ENCODE measurements at regions not wholly inside any gene's neighbourhood (a gene's known extent, or its start where the extent isn't known, plus 50 kb on each side); places are given as distances from the start of the nearest gene placed in this dataset.

- 89 to 94% methylated on average over 3 of the region's 3 CpGs for WGBS, 2 donors
- no peak for DNase-seq (ENCODE audit: low spot score in 2 of 2)
- intact Hi-C loops (cut with DNase I; ENCODE audit: low total_unique reads), result no loop called here
- no peak overlapping the region for H3K4me3 ChIP-seq (ENCODE audit: low read depth, poor library complexity, severe bottlenecking)
- TF ChIP-seq CTCF (IDR thresholded peaks at IDR 0.05), result no peak
- TF ChIP-seq POLR2A (IDR thresholded peaks at IDR 0.05), result no peak
Measured at GRCh38 chr10:129383651-129384050, 83.4 kb upstream of the MGMT start.

GRCh38 chr10:129385600-129385999, 81.4 kb upstream of the MGMT start:
- TF ChIP-seq CTCF (IDR thresholded peaks at IDR 0.05), result no peak
- TF ChIP-seq POLR2A (IDR thresholded peaks at IDR 0.05), result no peak
- WGBS, 2 donors, result 78 to 89% methylated on average over 4 of the region's 4 CpGs
- no peak overlapping the region for H3K4me3 ChIP-seq (ENCODE audit: low read depth, poor library complexity, severe bottlenecking)
- intact Hi-C loops (cut with DNase I; ENCODE audit: low total_unique reads), result no loop called here
- no peak for DNase-seq (ENCODE audit: low spot score in 2 of 2)

DNA sequence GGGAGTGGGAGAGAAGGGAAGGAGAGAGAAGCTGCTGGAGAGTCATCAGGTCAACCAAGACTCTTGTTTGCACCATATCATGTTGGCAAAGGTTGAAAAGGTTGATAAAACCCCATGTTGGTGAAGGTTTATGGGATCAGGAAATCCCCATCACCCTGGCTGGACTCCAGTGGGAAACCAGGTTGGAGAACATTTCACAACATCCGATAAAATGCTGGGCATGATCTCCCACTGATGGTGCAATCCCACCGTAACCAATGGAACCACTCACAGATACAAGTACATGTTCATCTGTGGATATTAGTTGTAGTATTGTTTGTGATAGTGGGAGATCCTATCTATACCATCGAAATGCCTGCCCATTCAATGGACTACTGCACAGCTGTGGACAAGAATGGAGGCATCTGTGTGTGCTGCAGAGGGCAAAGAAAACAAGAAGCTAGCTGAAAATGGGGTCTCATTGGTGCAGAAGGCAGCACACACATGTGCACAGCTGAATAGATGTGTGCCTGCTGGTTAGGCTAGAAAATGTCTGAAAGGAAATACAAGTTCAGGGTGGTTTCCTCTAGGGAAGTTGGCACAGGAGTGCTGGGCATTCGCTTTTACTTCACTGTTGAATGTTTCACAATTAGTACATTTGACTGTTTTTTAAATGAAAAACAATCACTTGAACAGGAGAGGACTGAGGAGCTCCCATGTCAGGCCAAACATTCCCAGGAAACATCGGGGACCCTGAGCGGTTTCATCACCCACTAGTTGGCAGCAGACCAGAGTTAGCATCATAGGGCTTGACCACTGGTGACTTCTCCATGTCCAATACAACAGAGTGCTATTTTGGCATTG, 80.4 kb upstream of the MGMT start:
- intact Hi-C loops (cut with DNase I; ENCODE audit: low total_unique reads), result no loop called here
- DNase-seq (ENCODE audit: low spot score in 2 of 2), result no peak
- H3K4me3 ChIP-seq (ENCODE audit: low read depth, poor library complexity, severe bottlenecking), result no peak overlapping the region
- TF ChIP-seq CTCF (IDR thresholded peaks at IDR 0.05), result no peak
- no peak for TF ChIP-seq POLR2A (IDR thresholded peaks at IDR 0.05)
- WGBS, 2 donors, result 68 to 71% methylated on average over 6 of the region's 6 CpGs

DNA sequence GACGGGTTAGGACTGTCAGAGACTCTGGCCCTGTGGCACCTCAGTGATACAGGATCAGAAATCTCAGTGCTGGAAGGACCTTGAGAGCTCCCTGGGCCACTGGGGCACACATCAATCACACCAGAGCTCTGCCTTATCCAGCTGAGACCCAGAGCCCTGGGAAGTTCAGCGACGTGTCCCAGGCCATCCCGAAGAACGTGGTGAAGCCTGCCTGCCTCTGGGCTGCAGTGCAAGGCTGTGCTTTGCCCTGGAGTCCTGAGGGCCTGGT, 79.8 kb upstream of the MGMT start:
- 86 to 93% methylated on average over 5 of the region's 5 CpGs for WGBS, 2 donors
- DNase-seq (ENCODE audit: low spot score in 2 of 2), result no peak
- no peak overlapping the region for H3K4me3 ChIP-seq (ENCODE audit: low read depth, poor library complexity, severe bottlenecking)
- TF ChIP-seq POLR2A (IDR thresholded peaks at IDR 0.05) (no peak), CTCF (IDR thresholded peaks at IDR 0.05) (no peak)
- intact Hi-C loops (cut with DNase I; ENCODE audit: low total_unique reads), result no loop called here

GRCh38 chr10:129388435-129388834, 78.6 kb upstream of the MGMT start:
- DNase-seq (ENCODE audit: low spot score in 2 of 2), result no peak
- intact Hi-C loops (cut with DNase I; ENCODE audit: low total_unique reads), result no loop called here
- WGBS, 2 donors, result 89 to 91% methylated on average over 7 of the region's 7 CpGs
- H3K4me3 ChIP-seq (ENCODE audit: low read depth, poor library complexity, severe bottlenecking), result no peak overlapping the region
- TF ChIP-seq POLR2A (IDR thresholded peaks at IDR 0.05), result no peak
- TF ChIP-seq CTCF (IDR thresholded peaks at IDR 0.05), result no peak

DNA sequence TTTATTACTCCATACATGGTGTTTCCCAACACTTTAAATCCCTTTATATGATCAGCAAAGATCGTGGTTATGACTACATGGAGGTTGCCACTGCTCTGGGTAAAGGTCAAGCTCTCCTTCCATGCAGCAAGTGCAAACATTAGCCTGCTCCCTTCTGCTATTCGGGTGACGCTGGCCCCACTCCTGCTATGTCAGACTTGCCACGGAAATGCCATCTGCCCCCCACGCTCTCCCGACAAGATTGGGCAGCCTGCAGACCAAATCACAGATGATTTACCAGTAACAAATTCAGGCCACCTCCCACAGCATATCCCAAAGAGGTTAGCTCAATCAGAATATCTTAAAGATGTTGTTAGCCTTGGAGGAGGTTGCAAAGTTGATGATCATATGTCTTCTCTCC, 77.8 kb upstream of the MGMT start:
- 92 to 94% methylated on average over 6 of the region's 6 CpGs for WGBS, 2 donors
- no peak for DNase-seq (ENCODE audit: low spot score in 2 of 2)
- TF ChIP-seq CTCF (IDR thresholded peaks at IDR 0.05) (no peak), POLR2A (IDR thresholded peaks at IDR 0.05) (no peak)
- intact Hi-C loops (cut with DNase I; ENCODE audit: low total_unique reads), result no loop called here
- H3K4me3 ChIP-seq (ENCODE audit: low read depth, poor library complexity, severe bottlenecking), result no peak overlapping the region

Measured in lower leg skin (tissue), 4 donors.